Spleen (tissue), 11 donors: ENCODE measurements at regions not wholly inside any gene's neighbourhood (a gene's known extent, or its start where the extent isn't known, plus 50 kb on each side); places are given as distances from the start of the nearest gene placed in this dataset.

Experiments
- DNase-seq: peaks from one replicate; pipeline ENCODE4 v3.0.0-alpha.2; 2020
- H3K27ac ChIP-seq, 8 donors: fragments of 200-600 bp; sonication (generic) in 7 of 8; 1 replicate in 4 of 8; 2 replicates in 4 of 8; pipeline versions ENCODE4 v1.5.0 to v1.8.0; 2016 to 2021; ENCODE audit warnings: inconsistent platforms in 4 of 8, mild to moderate bottlenecking in 4 of 8, moderate library complexity in 1 of 8
- H3K27me3 ChIP-seq, 7 donors: fragments of 200-600 bp; sonication (generic) in 6 of 7; replicated peaks in 1 of 7; 1 replicate in 4 of 7; 2 replicates in 3 of 7; pipeline versions ENCODE4 v1.5.0 to v1.8.0; 2016 to 2021; ENCODE audit warnings: inconsistent platforms in 3 of 7, mild to moderate bottlenecking in 1 of 7
- H3K36me3 ChIP-seq, 6 donors: fragments of 200-600 bp; sonication (generic) in 5 of 6; 1 replicate in 4 of 6; 2 replicates in 2 of 6; pipeline versions ENCODE4 v1.5.0 to v1.8.0; 2016 to 2021; ENCODE audit warnings: inconsistent platforms in 2 of 6
- H3K4me1 ChIP-seq, 6 donors: fragments of 200-600 bp; sonication (generic) in 5 of 6; 1 replicate in 3 of 6; 2 replicates in 3 of 6; pipeline versions ENCODE4 v1.5.0 to v1.8.0; 2016 to 2021; ENCODE audit warnings: inconsistent platforms in 3 of 6
- H3K4me3 ChIP-seq, 8 donors: fragments of 200-600 bp; sonication (generic) in 7 of 8; 1 replicate in 4 of 8; 2 replicates in 4 of 8; pipeline versions ENCODE4 v1.5.0 to v1.8.0; 2016 to 2021; ENCODE audit warnings: inconsistent platforms in 4 of 8, mild to moderate bottlenecking in 4 of 8, moderate library complexity in 2 of 8
- H3K9me3 ChIP-seq, 8 donors: fragments of 200-600 bp; sonication (generic) in 7 of 8; 1 replicate in 4 of 8; 2 replicates in 4 of 8; pipeline versions ENCODE4 v1.5.0 to v1.8.0; 2016 to 2021; ENCODE audit warnings: inconsistent platforms in 4 of 8
- POLR2A ChIP-seq, 3 donors: fragments of 450-650 bp; IDR thresholded peaks; one replicate each; pipeline ENCODE4 v1.5.1; 2017; ENCODE audit warnings: antibody characterized with exemption in 3 of 3, mild to moderate bottlenecking in 1 of 3
- POLR2AphosphoS5 ChIP-seq, 3 donors: sonication (generic); formaldehyde crosslinking; IDR thresholded peaks; one replicate each; pipeline ENCODE4 v1.5.1; 2017; ENCODE audit warnings: antibody characterized with exemption in 3 of 3
- WGBS, 5 donors: extraction: QIAGEN DNeasy Blood & Tissue Kit in 3 of 5; methylation state at CpG; one replicate each; pipeline versions ENCODE4 v1.1.5 to v1.1.7; 2013 to 2018; 5-methylcytosine and 5-hydroxymethylcytosine counted together
- intact Hi-C: fragments of 100-400 bp; cut with DNase I; formaldehyde crosslinking; loops from one replicate; pipeline ENCODE4 v1.15.0; 2023; ENCODE audit warnings: low total_unique reads
- TF ChIP-seq, protein P1 (sequence below), 11 experiments: fragments of 200-600 bp in 7 of 11; fragments of 450-650 bp in 4 of 11; sonication (generic) in 4 of 11; IDR thresholded peaks in 8 of 11; conservative IDR thresholded peaks in 3 of 11; 1 replicate in 7 of 11; 2 replicates in 4 of 11; pipeline versions ENCODE4 v1.4.0 to v1.8.0; 2016 to 2021; ENCODE audit warnings: antibody characterized with exemption in 11 of 11, inconsistent platforms in 4 of 11, mild to moderate bottlenecking in 1 of 11
- donor health status: healthy with polysubstance abuse.
- donor health status: DM: no; HTN: no; CAD: no; lungs with moderate emphysema.
- donor health status: DM: no; HTN: no; CAD: no.
- donor health status: Bipolar disorder and iron deficiency.
- donor health status: healthy.
- donor health status: DM: no; HTN: no; CAD: no.
- donor health status: DM: yes; HTN: yes; CAD: no.

GRCh38 chr4:30821275-30821674 is 101.1 kb downstream of the PCDH7 start:
- WGBS, 5 donors: 80 to 91% (median 85%) methylated on average over 4 of the region's 4 CpGs
- H3K36me3 ChIP-seq: no peaks in the 10 kb centered on the region
- H3K4me3 ChIP-seq: no peak overlapping the region
- H3K4me1 ChIP-seq: peaks cover 0 to 5% (median 0%) of the 10 kb centered on the region in 6 donors
- no peaks in the 10 kb centered on the region for H3K9me3 ChIP-seq
- no peak for DNase-seq
- no peak for TF ChIP-seq POLR2AphosphoS5 (IDR thresholded peaks at IDR 0.05)
- TF ChIP-seq POLR2A (IDR thresholded peaks at IDR 0.05): no peak
- TF ChIP-seq, protein P1, sequence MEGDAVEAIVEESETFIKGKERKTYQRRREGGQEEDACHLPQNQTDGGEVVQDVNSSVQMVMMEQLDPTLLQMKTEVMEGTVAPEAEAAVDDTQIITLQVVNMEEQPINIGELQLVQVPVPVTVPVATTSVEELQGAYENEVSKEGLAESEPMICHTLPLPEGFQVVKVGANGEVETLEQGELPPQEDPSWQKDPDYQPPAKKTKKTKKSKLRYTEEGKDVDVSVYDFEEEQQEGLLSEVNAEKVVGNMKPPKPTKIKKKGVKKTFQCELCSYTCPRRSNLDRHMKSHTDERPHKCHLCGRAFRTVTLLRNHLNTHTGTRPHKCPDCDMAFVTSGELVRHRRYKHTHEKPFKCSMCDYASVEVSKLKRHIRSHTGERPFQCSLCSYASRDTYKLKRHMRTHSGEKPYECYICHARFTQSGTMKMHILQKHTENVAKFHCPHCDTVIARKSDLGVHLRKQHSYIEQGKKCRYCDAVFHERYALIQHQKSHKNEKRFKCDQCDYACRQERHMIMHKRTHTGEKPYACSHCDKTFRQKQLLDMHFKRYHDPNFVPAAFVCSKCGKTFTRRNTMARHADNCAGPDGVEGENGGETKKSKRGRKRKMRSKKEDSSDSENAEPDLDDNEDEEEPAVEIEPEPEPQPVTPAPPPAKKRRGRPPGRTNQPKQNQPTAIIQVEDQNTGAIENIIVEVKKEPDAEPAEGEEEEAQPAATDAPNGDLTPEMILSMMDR (IDR thresholded peaks at IDR 0.05 in 8 of 11, conservative IDR thresholded peaks at IDR 0.05 in 3 of 11): no peak
- no peak overlapping the region for H3K27ac ChIP-seq
- intact Hi-C loops: no loop called here
- H3K27me3 ChIP-seq: no peaks in the 10 kb centered on the region

- Histone ChIP-seq H3K4me1 (peaks cover 0 to 5% (median 0%) of the 10 kb centered on the region in 6 donors), H3K9me3 (no peaks in the 10 kb centered on the region), H3K36me3 (no peaks in the 10 kb centered on the region), H3K27ac (no peak overlapping the region), H3K4me3 (no peak overlapping the region), H3K27me3 (no peaks in the 10 kb centered on the region)
- 74 to 82% (median 79%) methylated on average over 12 of the region's 12 CpGs for WGBS, 5 donors
- intact Hi-C loops: no loop called here
- DNase-seq: no peak
- TF ChIP-seq, protein P1 (IDR thresholded peaks at IDR 0.05 in 8 of 11, conservative IDR thresholded peaks at IDR 0.05 in 3 of 11): no peak
- TF ChIP-seq POLR2A (IDR thresholded peaks at IDR 0.05): no peak
- no peak for TF ChIP-seq POLR2AphosphoS5 (IDR thresholded peaks at IDR 0.05)
These were observed 101.9 kb downstream of the PCDH7 start for GRCh38 chr4:30821859-30822612.

DNA sequence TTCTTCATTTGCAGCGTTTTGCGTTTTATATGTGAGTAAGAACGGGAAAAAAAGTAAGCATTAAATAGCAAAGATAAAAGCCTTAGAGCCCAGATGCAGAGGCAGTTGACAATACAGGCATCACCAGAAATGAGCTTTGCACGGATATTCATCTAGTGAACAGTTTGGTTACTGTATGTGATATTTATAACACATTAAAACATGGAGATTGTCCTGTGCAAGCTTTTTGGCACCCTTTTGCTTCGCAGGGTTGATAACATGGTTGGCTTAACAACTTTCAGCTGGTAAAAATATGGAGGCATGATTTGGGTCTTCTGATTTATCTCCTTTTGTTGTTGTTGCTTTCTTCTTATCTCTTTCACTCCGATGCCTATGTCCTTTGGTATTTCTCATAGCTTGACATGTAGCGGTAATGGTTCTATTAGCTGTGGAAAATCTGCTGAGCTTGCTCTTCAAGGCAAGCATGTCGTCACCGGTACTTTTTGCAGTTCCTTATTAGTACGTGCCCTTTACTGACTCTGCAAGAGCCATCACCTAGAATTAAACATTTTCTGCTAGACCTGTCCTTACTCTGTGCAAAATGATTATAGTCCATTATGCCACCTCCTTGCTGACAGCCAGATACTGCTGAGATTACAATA is 102.9 kb downstream of the PCDH7 start:
- Histone ChIP-seq H3K27me3 (no peaks in the 10 kb centered on the region), H3K36me3 (no peaks in the 10 kb centered on the region), H3K4me1 (peaks cover 0 to 5% (median 0%) of the 10 kb centered on the region in 6 donors), H3K9me3 (no peaks in the 10 kb centered on the region), H3K4me3 (no peak overlapping the region), H3K27ac (no peak overlapping the region)
- intact Hi-C loops: no loop called here
- TF ChIP-seq, protein P1 (IDR thresholded peaks at IDR 0.05 in 8 of 11, conservative IDR thresholded peaks at IDR 0.05 in 3 of 11): no peak
- TF ChIP-seq POLR2A (IDR thresholded peaks at IDR 0.05) (no peak), POLR2AphosphoS5 (IDR thresholded peaks at IDR 0.05) (no peak)
- no peak for DNase-seq
- 86 to 94% (median 89%) methylated on average over 10 of the region's 10 CpGs for WGBS, 5 donors

DNA sequence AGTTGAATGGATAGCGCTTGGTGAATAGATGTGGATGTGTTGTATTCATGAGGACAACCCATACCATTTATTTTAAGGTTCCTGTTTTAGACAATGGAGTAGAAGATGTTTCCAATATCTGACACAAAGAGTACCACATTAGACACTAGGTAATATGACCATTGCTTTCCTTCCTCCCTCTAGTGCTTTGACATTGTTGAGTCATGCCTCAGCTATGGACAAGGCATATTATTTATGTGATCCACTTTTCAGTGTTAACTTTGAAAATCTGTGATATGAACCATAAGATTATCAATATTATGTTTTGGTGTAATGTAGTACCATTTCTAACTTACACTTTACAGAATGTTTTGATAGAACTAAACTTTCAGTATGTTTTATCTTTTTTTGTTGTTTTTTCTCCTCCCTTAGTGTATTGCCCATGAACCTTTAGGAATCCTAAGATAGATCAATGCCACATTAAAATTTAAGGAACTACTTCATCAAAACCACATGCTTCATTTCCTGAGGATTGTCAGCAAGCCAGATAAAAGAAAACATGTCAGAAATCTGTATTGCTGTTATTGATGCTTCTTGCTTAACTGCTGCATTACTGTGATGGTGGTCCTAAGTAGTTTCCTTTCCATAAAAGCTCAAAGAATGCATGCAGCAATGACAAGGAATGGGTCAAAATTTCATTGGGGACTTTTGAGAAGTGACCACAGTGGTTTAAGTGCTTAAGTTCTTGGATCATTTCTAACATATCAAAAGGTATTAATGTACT is 105.0 kb downstream of the PCDH7 start:
- no peak for DNase-seq
- no peak overlapping the region for H3K4me3 ChIP-seq
- intact Hi-C loops: no loop called here

More for the DNA sequence above, 105.0 kb downstream of the PCDH7 start:
- Histone ChIP-seq H3K27me3 (no peaks in the 10 kb centered on the region), H3K27ac (no peak overlapping the region), H3K4me1 (peaks cover 0 to 5% (median 0%) of the 10 kb centered on the region in 6 donors), H3K36me3 (no peaks in the 10 kb centered on the region), H3K9me3 (no peaks in the 10 kb centered on the region)
- 92 to 97% (median 95%) methylated on average over 1 of the region's 1 CpG for WGBS, 5 donors
- TF ChIP-seq POLR2AphosphoS5 (IDR thresholded peaks at IDR 0.05): no peak
- no peak for TF ChIP-seq POLR2A (IDR thresholded peaks at IDR 0.05)
- TF ChIP-seq, protein P1 (IDR thresholded peaks at IDR 0.05 in 8 of 11, conservative IDR thresholded peaks at IDR 0.05 in 3 of 11): no peak
